Testis (tissue), 2 donors: ENCODE measurements at regions not wholly inside any gene's neighbourhood (a gene's known extent, or its start where the extent isn't known, plus 50 kb on each side); places are given as distances from the start of the nearest gene placed in this dataset.
"Not testable (repeated sequence)": the region's sequence is repeated elsewhere in the genome, so short reads cannot be mapped to it uniquely, and the experiment has no call there.

Experiments used
- DNase-seq: peaks from one replicate; pipeline ENCODE4 v3.0.0-alpha.2; 2019
- H3K27ac ChIP-seq, 2 donors: fragments of 200-600 bp; sonication (generic); one replicate each; pipeline ENCODE4 v1.5.1; 2019
- H3K27me3 ChIP-seq: fragments of 200-600 bp; sonication (generic); one replicate; pipeline ENCODE4 v1.5.1; 2019
- H3K36me3 ChIP-seq: fragments of 200-600 bp; sonication (generic); one replicate; pipeline ENCODE4 v1.5.1; 2017; ENCODE audit warnings: low read depth; ENCODE audit errors: missing control alignments
- H3K4me1 ChIP-seq: fragments of 200-600 bp; sonication (generic); one replicate; pipeline ENCODE4 v1.5.1; 2019
- H3K4me3 ChIP-seq, 2 donors: fragments of 200-600 bp; sonication (generic); one replicate each; pipeline ENCODE4 v1.5.1; 2017 to 2019
- H3K9me3 ChIP-seq: fragments of 200-600 bp; sonication (generic); one replicate; pipeline ENCODE4 v1.5.1; 2017
- POLR2A ChIP-seq: fragments of 450-650 bp; IDR thresholded peaks from one replicate; pipeline ENCODE4 v1.6.1; 2017; ENCODE audit warnings: antibody characterized with exemption, mild to moderate bottlenecking, moderate library complexity
- WGBS, 2 donors: methylation state at CpG; one replicate each; pipeline ENCODE4 v1.1.5; 2018; 5-methylcytosine and 5-hydroxymethylcytosine counted together
- intact Hi-C: fragments of 100-400 bp; cut with DNase I; formaldehyde crosslinking; loops from one replicate; pipeline ENCODE4 v1.15.1; 2023; ENCODE audit warnings: low total_unique reads
- TF ChIP-seq, protein P1 (sequence below), 3 experiments: fragments of 450-650 bp in 2 of 3; fragments of 200-600 bp in 1 of 3; sonication (generic) in 1 of 3; IDR thresholded peaks; one replicate each; pipeline ENCODE4 v1.5.1; 2016 to 2019; ENCODE audit warnings: antibody characterized with exemption in 3 of 3, mild to moderate bottlenecking in 2 of 3, moderate library complexity in 1 of 3

DNA sequence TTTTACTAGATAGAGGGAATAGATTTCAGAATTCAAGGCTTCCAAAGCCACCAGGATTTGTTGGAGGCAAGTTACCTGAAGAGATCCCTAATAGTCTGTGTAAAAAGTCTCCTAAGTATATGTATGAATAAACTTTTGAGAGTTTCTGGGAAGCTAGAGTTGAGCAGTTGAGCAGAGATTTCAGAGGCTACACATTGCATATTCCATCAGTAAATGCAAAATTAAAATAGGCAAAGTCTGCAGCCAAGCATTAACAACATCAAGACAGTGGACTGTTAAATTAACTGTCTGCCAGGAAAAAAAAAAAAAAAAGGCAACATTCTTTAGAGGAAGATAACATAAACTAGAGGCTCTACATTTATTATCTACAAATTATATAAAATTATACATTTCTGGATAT, 420.4 kb upstream of the TMEFF2 start:
- no peak overlapping the region for H3K27ac ChIP-seq
- no peak overlapping the region for H3K4me3 ChIP-seq
- TF ChIP-seq, protein P1, sequence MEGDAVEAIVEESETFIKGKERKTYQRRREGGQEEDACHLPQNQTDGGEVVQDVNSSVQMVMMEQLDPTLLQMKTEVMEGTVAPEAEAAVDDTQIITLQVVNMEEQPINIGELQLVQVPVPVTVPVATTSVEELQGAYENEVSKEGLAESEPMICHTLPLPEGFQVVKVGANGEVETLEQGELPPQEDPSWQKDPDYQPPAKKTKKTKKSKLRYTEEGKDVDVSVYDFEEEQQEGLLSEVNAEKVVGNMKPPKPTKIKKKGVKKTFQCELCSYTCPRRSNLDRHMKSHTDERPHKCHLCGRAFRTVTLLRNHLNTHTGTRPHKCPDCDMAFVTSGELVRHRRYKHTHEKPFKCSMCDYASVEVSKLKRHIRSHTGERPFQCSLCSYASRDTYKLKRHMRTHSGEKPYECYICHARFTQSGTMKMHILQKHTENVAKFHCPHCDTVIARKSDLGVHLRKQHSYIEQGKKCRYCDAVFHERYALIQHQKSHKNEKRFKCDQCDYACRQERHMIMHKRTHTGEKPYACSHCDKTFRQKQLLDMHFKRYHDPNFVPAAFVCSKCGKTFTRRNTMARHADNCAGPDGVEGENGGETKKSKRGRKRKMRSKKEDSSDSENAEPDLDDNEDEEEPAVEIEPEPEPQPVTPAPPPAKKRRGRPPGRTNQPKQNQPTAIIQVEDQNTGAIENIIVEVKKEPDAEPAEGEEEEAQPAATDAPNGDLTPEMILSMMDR (IDR thresholded peaks at IDR 0.05), result no peak
- H3K36me3 ChIP-seq, result no peaks in the 10 kb centered on the region
- H3K9me3 ChIP-seq, result no peaks in the 10 kb centered on the region
- H3K27me3 ChIP-seq, result no peaks in the 10 kb centered on the region
- intact Hi-C loops, result no loop called here
- no peaks in the 10 kb centered on the region for H3K4me1 ChIP-seq
- DNase-seq, result no peak

DNA sequence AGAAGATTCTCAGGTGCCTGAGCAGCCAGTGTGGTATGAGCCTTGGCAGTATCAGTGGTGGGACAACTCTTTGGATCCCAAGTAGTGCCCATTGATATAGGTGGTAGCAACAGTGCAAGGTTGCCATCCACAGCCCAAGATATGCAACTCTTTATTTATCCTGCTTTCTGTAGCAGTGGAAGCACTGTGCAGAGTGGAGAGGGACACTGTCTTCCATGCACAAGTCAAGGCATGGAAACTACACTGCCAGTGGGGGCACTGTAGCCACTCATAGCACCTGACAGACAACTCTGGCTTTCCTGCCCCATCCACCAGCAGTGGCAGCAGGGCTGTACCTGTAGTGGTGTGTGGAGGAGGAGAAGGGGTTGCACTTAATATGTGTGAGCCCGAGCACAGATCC, 409.6 kb upstream of the TMEFF2 start:
- Histone ChIP-seq H3K4me3 (no peak overlapping the region), H3K27me3 (no peaks in the 10 kb centered on the region), H3K27ac (no peak overlapping the region), H3K4me1 (no peaks in the 10 kb centered on the region), H3K36me3 (no peaks in the 10 kb centered on the region), H3K9me3 (no peaks in the 10 kb centered on the region)
- 75 to 94% methylated on average over 1 of the region's 1 CpG for WGBS, 2 donors
- TF ChIP-seq POLR2A, result no peak
- TF ChIP-seq, protein P1 (IDR thresholded peaks at IDR 0.05), result no peak
- intact Hi-C loops, result no loop called here
- no peak for DNase-seq

DNA sequence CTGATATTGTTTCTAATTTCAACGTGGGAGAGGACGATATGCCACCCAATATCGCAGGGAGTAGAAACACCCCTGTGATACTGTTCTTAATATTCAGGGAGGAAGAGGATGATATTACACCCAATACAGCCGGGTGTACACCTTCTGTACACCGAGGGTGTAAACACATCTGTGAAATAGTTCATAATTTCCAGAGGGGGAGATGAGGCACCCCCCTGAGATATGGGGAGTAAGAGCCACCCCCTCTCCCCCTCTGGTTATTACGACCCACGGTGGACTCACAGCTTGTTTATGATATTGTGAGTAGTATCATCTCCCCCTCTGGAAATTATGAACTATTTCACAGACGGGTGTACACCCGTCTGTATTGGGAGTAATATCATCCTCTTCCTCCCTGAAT, 403.9 kb upstream of the TMEFF2 start:
- intact Hi-C loops, H3K36me3 ChIP-seq, H3K4me3 ChIP-seq, DNase-seq, H3K4me1 ChIP-seq, H3K9me3 ChIP-seq, H3K27me3 ChIP-seq, H3K27ac ChIP-seq: not testable (repeated sequence)
- 87 to 88% methylated on average over 9 of the region's 9 CpGs for WGBS, 2 donors

DNA sequence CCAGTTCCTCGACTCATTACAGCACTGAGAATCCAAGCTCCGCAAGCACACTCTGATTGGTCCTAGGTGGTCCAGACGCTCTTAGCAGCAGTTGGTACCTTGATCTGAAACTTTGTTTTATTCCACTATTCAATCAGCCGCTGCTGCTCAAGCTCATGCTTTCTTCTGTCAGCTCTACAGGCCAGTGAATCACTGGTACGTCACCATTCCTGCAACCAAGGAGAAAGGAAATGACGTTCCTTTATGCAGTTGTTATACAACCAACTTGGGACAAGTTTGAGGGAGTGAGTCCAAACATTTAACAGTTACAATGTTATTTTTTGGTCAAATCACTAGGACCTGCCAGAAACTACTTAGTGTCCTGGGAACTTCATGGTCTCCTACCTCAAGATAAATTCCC, 398.8 kb upstream of the TMEFF2 start:
- WGBS, 2 donors, result 61 to 66% methylated on average over 6 of the region's 6 CpGs
- Histone ChIP-seq H3K27me3 (no peaks in the 10 kb centered on the region), H3K27ac (no peak overlapping the region), H3K4me3 (no peak overlapping the region), H3K9me3 (no peaks in the 10 kb centered on the region), H3K36me3 (no peaks in the 10 kb centered on the region), H3K4me1 (no peaks in the 10 kb centered on the region)
- TF ChIP-seq POLR2A, result no peak
- TF ChIP-seq, protein P1 (IDR thresholded peaks at IDR 0.05), result no peak
- intact Hi-C loops, result no loop called here
- no peak for DNase-seq

DNA sequence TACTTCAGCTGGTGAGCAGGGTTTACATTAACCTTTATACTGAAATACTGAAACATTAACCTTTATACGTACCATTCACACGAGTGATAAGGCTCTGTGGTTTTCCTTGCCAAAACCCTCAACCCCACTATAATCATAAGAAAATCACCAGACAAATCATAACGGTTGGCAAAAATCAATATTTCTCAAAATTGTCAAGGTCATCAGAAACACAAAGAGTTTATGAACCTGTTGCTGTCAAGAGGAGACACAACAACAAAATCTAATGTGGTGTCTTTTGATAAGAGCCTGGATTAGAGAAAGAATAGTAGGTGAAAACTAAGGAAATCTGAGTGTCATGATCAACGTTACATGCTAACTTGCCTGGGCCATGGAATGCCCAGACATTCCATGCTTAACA, 396.9 kb upstream of the TMEFF2 start:
- WGBS, 2 donors, result 84 to 88% methylated on average over 4 of the region's 4 CpGs
- intact Hi-C loops, result no loop called here

More for the DNA sequence above, 396.9 kb upstream of the TMEFF2 start:
- Histone ChIP-seq H3K27me3 (no peaks in the 10 kb centered on the region), H3K9me3 (no peaks in the 10 kb centered on the region), H3K4me1 (no peaks in the 10 kb centered on the region), H3K36me3 (no peaks in the 10 kb centered on the region), H3K4me3 (no peak overlapping the region), H3K27ac (no peak overlapping the region)
- no peak for DNase-seq
- TF ChIP-seq, protein P1 (IDR thresholded peaks at IDR 0.05), result no peak
- no peak for TF ChIP-seq POLR2A
